ENCODE measurements at regions not wholly inside any gene's neighbourhood (a gene's known extent, or its start where the extent isn't known, plus 50 kb on each side); places are given as distances from the start of the nearest gene placed in this dataset.

GRCh38 chr3:182527745-182528144, 265.6 kb upstream of the ATP11B start:
- no peak for TF ChIP-seq CTCF (IDR thresholded peaks at IDR 0.05)
- no peak for TF ChIP-seq POLR2A (IDR thresholded peaks at IDR 0.05)

Measured in testis (tissue), 2 donors.